WTC11 (cell line): ENCODE measurements at regions not wholly inside any gene's neighbourhood (a gene's known extent, or its start where the extent isn't known, plus 50 kb on each side); places are given as distances from the start of the nearest gene placed in this dataset.

ENCODE experiments used
- ETV6 ChIP-seq: sonication (generic); formaldehyde crosslinking; IDR thresholded peaks from 2 replicates; pipeline ENCODE4 v1.8.1; 2022; ENCODE audit warnings: mild to moderate bottlenecking, missing genetic modification reagents
- JUN ChIP-seq: sonication (generic); formaldehyde crosslinking; IDR thresholded peaks from 2 replicates; pipeline ENCODE4 v1.8.0; 2023; ENCODE audit warnings: mild to moderate bottlenecking, missing genetic modification reagents
- NR2C2 ChIP-seq: sonication (generic); formaldehyde crosslinking; IDR thresholded peaks from 2 replicates; pipeline ENCODE4 v1.8.0; 2022; ENCODE audit warnings: mild to moderate bottlenecking, missing genetic modification reagents
- TF ChIP-seq, protein P1 (sequence below): fragments of 200-600 bp; IDR thresholded peaks from 2 replicates; pipeline ENCODE4 v1.8.0; 2022; ENCODE audit warnings: antibody characterized with exemption

DNA sequence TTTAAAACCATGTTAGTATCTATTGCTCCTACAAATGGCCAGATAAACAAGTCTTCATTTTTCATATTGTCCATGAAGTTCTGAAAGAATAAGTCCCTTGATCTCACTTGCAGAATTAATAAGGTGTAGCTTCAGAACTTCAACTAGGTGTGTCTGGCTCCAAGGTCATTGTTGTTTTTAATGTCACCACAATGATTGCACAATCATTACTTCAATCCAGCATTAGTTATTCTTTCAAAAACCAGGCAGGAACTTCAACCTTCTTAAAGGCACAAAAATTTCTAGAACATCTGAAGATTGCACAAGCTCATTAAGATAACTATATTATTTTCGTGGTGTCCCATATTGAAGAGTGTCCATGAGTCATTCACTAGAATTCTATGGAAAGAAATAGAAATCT, 1386.4 kb downstream of the CDH11 start:
- TF ChIP-seq JUN (CRISPR knock-in tag) (no peak), NR2C2 (no peak), ETV6 (no peak)
- TF ChIP-seq, protein P1, sequence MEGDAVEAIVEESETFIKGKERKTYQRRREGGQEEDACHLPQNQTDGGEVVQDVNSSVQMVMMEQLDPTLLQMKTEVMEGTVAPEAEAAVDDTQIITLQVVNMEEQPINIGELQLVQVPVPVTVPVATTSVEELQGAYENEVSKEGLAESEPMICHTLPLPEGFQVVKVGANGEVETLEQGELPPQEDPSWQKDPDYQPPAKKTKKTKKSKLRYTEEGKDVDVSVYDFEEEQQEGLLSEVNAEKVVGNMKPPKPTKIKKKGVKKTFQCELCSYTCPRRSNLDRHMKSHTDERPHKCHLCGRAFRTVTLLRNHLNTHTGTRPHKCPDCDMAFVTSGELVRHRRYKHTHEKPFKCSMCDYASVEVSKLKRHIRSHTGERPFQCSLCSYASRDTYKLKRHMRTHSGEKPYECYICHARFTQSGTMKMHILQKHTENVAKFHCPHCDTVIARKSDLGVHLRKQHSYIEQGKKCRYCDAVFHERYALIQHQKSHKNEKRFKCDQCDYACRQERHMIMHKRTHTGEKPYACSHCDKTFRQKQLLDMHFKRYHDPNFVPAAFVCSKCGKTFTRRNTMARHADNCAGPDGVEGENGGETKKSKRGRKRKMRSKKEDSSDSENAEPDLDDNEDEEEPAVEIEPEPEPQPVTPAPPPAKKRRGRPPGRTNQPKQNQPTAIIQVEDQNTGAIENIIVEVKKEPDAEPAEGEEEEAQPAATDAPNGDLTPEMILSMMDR: no peak
